NCI-H187 (cell line): ENCODE measurements at regions not wholly inside any gene's neighbourhood (a gene's known extent, or its start where the extent isn't known, plus 50 kb on each side); places are given as distances from the start of the nearest gene placed in this dataset.
"Not testable (repeated sequence)": the region's sequence is repeated elsewhere in the genome, so short reads cannot be mapped to it uniquely, and the experiment has no call there.

Experiments used
- DNase-seq, 2 experiments: peaks; one replicate each; lab custom pipeline; 2025; lab: John Stamatoyannopoulos, UW

DNA sequence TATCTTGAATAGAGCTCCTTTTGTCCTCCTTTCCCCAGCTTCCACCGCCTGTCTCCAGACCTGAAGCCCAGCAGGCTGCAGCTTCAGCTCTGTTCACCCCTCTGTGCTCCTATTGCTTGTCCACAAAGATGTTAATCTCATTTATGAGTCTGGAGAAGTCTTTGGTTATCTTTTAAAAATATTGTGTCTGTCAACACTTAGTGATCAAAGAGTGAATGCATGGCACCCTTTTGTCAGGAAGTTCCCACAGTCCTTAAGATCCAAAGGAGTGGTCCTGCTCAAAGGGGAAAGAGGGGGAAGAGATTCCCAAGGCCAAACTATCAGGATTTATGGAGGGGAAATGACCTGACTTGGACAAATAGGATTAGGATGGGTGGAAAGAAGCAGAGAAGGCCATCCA lies 118.9 kb downstream of the ACAA2 start:
- DNase-seq = no peak

DNA sequence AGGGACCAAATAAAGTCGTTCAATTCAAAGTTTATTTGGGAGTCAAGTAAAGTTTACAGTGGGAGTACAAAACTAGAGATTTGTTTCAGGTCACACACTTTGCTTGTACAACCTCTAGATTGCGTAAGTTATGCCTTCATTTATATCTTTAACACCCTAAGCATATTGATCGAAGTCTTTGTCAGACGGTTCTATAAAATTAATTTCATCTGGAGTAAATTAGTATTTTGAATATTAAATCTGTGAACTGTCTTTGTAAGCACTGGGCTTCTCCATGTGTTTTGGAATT lies 119.7 kb downstream of the ACAA2 start:
- DNase-seq = no peak

DNA sequence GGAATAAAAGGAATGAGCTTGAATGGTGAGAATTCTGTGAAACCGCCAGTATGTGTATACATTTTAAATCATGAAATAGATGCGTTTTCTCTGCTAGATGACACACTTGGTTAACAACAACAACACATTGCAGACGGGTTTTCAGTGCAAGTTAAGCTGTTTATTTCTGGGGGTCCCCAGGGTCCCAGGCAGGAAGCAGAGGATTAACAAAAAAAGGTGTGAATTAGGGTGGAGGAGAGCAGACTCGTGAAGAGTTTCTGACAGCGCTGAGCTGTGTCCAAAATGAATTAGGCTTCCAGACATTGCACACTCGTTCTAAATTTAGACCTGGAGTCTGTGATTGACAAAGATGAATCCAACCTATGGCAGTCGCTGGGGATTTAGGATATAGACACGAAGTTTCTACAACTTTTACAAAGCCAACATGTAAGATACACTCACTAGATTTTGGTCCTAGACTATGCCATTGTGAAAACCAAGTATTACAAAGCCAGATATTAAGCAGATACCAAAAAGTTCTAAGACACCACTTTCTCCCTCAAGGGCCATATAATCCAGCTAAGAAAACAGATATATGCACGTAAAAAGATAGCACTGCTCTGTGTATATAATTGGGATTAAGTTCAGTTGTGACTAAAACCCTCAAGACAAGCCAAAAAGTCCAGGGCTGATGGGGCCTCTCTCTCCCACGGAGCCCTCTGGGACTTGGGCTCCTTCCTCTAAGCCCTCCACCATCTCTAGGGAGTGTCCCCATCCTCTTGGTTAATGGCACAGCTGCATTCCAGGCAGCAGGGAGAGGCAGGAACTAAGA lies 120.2 kb downstream of the ACAA2 start:
- no peak for DNase-seq

- no peak for DNase-seq
Measured at GRCh38 chr18:49691177-49691608, 122.1 kb downstream of the ACAA2 start.

GRCh38 chr18:49690312-49690711 lies 123.0 kb downstream of the ACAA2 start:
- no peak for DNase-seq

- no peak for DNase-seq
Measured at GRCh38 chr18:49685231-49685942, 123.5 kb downstream of the LIPG start.

DNA sequence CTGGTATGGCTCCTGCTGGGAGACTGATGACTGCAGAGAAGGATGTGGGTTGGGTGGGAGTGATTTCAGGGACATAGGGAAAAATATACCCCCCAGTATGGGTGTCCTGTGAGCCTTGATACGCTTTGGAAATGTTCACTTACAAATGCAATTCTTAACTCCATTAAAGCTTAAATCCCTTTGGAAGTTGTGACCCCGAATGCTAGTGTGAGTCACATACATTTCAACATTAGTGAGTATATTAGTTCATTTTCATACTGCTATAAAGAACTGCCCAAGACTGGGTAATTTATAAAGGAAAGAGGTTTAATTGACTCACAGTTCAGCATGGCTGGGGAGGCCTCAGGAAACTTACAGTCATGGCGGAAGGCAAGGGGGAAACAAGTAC lies 120.9 kb downstream of the LIPG start:
- DNase-seq = not testable (repeated sequence)

DNA sequence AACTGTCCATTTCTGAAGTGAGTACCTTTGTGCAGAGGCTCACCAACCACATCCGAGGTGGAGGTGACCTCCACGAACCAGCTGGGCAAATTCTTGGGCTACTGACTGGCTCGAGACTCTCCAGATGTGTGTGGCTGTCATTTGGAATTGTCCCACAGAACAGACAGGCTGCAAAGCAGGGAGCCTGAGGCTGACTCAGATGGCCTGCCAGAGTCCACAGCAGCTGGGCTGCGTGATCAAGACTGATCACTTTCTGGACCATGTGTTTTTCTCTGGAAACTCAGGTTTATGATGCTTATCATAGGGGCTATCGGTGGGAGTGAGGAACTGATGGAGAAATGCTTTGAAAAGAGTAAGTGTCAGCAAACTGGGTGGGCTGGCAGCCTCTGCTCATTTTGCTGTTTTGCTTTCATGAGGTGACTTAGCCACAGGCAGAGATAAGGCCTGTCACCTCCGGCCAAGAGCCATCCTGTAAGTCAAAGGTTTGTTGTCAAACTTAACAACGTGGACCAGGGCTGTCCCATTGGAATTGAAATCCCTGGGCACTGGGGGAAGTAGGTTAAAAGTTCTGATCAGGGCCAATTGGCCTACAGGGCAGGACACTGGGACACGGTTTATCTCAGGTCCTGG lies 120.4 kb downstream of the LIPG start:
- DNase-seq = no peak

DNA sequence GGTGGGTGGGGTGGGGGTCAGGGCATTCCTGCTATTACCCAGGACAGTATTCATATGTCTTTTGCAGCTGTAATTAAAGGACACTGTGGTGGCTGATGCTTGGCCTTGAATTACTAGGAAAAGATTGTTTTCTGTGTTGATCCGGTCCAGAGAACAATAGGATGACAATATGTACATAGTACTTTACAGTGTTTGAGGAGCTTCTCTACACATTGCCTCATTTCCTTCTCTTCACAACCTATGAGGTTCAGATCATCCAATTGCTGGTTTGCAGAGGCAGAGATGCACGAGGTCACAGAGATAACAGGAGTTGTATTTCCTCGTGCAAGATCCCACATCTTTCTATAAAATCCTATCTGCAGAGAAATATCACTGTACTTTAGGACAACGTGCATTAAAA lies 119.5 kb downstream of the LIPG start:
- DNase-seq = no peak

- no peak for DNase-seq
Measured at GRCh38 chr18:49678440-49678839, 116.6 kb downstream of the LIPG start.

DNA sequence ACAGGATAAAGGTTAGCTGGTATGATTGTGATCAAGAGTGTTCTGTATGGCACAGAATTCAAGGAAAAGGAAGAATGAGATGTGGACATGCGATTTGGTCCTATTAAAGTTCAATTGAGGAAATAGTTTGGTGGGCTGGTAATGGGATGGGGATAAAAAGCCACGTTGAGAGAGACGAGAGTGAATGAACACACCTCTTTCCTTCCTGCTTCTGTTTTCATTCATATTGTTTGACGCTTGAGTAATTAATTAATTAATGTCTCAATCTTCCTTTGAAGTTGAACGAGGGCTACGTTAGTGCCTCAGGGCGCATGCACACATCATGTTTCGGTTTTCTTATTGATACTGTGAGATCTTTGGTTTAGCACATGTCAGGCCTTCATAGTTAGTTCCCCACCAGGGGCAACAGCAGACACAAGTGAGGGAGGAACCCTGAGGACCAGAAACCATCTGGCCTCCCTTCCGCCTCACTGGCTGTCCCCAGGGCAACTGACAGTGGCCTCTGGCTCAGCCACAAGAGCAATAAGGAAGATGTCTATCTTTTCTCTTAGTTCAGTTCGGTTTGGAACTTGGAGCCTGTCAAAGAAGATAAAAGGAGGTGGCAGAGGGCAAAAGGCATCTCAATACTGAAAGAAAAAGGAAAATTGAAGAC lies 116.0 kb downstream of the LIPG start:
- no peak for DNase-seq

GRCh38 chr18:49677081-49677480 lies 115.2 kb downstream of the LIPG start:
- DNase-seq = no peak

DNA sequence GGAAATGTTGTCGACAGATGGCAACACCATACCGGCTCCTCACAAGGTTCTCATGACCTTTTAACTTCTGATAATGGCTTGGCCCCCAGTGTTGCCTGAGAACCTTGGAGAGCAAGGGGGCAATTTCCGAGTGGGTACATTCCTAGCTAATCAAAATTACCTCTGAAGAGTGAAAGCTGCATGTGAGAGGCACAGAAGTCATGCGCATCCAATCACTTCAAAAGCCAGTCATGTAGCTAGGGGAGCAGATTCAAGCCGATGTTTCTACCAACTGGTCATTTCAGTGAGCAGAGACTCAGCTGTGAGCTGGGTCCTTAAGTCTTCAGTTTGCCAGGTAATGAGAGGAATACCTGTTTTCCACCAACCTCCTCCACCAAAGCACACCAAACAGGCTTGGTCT lies 111.4 kb downstream of the LIPG start:
- no peak for DNase-seq

DNA sequence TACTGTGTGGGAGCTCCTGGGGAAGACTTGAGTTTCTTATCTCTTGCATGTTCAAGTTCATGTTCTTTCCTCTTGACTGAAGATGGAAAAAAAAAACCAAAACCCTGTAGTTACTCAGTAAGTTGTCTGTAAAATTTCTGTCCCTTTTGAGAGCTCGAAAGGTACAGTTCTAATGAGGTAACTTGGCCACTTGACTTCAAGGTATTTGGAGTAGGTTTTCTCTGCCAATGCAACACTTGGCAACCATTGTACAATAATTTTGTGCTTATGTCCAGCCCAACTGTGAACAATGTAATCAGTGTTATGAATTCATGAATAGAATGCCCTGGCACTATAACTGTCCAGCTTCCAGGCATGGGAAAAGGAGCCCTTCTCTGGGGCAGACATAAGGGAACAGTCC lies 111.0 kb downstream of the LIPG start:
- no peak for DNase-seq

GRCh38 chr18:49669403-49669802 lies 107.5 kb downstream of the LIPG start:
- DNase-seq = no peak

- DNase-seq = no peak
Measured at GRCh38 chr18:49668574-49669275, 106.9 kb downstream of the LIPG start.

DNA sequence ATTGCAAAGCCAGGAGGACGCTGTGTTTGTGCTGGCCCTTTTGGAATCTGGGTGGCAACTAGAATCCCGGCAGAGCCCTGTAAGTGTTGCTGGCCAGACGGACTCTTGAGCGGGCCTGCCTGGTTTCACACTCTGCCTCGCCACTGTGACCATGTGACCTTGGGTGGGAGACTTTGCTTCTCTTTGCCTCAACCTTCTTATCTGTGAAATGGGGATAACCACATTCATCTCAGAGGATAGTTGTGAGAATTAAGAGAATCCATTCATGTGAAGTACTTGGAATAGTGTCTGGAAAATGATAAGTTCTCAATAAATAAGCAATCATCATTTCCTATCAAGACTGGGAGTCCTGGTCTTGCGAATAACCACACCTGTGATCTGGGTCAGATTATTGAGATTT lies 105.6 kb downstream of the LIPG start:
- no peak for DNase-seq

DNA sequence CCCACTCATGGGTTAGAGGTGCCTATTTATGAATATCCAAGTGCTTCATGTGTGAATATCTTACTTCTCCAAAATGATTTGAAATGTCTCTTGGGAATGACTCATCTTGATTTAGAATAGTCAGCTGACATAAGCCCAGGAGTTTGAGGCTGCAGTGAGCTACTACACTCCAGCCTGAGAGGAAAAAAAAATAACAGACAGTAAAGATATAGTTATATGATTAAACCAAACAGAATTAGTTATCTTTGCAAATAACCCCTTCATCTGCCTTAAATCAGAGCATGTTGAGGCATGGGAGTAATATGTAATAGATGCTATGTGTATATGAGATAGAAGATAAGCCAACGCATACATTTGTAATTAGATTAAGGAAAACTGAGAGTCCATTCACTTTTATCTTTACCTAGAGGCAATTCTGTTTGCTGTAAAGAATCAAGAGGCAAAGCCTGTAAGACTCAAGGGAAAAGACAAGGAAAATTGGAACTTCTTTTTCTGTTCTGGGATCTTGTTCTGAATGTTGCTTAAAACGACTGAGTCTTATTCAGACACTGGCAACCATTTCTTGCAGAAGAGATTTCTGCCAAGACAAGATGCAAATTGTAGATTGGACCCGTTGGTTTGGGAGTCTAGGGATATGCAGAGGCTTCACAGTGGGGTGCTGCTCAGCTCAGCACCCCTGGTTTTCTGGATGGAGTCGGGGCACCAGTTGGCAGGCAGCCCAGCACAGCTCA lies 104.4 kb downstream of the LIPG start:
- DNase-seq = no peak

- no peak for DNase-seq
Measured at GRCh38 chr18:49663899-49664890, 102.3 kb downstream of the LIPG start.

GRCh38 chr18:49662506-49662905 lies 100.6 kb downstream of the LIPG start:
- DNase-seq = no peak
